NCI-H187 (cell line): ENCODE measurements at regions not wholly inside any gene's neighbourhood (a gene's known extent, or its start where the extent isn't known, plus 50 kb on each side); places are given as distances from the start of the nearest gene placed in this dataset.

Experiments
- DNase-seq, 2 experiments: peaks; one replicate each; lab custom pipeline; 2025; lab: John Stamatoyannopoulos, UW

- no peak for DNase-seq
These were observed 136.1 kb upstream of the LGALSL start for GRCh38 chr2:64317707-64318475.

- no peak for DNase-seq
These were observed 135.6 kb upstream of the LGALSL start for GRCh38 chr2:64318476-64318748.

DNA sequence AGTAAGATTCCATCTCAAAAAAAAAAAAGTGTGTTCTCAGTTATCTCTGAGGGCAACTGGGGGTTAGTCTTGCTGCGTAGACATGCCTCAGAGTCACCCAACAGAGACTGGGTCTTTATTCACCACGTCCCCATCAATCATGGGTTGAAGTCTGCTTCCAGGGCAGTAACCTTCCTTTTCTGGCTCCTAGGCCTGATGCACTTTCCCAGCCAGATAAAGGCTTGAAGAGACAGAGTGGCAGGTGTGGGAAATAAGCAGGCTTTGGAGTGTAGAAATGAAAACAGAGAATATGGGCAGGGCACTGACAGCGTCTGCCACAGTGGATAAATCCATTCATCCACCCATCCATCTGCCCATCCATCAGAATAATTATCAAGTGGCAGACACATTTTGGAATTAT, 134.1 kb upstream of the LGALSL start:
- DNase-seq, result no peak

GRCh38 chr2:64322433-64322832, 131.5 kb upstream of the LGALSL start:
- DNase-seq, result no peak

DNA sequence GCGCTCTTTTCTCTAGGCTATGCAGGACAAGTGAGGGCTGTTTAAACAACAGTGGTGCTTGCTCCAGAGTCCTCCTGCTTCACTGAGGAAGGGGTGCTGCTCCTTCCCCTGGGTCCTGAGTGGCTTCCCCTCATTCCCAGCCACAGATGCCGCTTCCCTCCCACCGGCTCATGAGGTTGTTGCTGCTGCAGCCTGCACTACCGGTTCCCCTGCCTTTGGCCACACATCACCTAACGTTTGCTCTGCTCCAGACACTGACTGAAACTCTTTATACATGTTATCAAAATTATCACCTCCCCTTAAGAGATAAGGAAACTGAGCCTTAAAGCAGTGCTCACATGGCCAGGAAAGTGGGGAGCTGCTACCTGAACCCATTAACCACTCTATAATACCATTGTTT, 130.8 kb upstream of the LGALSL start:
- DNase-seq, result no peak

DNA sequence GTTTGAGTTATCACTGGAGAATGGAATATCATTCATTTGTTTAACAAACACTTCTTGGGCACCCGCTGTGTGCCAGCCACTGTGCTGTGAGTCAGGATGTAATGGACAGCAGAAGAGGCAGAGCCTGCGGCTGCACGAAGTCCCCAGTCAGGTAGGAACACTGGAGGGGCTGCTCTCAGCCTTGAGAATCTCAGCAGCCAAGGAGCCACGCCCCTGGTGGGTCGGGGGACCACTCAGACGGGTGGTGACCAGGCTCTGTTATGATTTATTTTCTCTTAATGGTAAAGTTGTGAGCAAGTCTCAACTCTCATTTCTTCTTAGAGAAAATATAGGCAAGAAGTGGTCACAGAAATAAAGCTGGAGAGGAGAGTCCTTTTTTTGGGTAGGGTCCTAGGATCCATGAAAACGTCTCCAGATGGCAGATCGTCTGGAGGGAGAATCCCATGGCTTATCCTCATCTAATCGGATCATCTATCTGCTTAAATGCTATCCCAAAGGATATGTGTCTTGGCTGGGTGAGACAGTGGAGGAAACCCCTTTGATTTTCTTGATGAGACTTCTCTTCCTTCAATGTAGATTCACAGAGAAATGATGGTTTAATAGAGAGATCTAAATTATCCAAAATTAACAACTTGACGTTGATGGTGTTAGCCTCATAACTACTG, 129.1 kb upstream of the LGALSL start:
- DNase-seq, result no peak

- no peak for DNase-seq
These were observed 128.5 kb upstream of the LGALSL start for GRCh38 chr2:64325477-64325851.

DNA sequence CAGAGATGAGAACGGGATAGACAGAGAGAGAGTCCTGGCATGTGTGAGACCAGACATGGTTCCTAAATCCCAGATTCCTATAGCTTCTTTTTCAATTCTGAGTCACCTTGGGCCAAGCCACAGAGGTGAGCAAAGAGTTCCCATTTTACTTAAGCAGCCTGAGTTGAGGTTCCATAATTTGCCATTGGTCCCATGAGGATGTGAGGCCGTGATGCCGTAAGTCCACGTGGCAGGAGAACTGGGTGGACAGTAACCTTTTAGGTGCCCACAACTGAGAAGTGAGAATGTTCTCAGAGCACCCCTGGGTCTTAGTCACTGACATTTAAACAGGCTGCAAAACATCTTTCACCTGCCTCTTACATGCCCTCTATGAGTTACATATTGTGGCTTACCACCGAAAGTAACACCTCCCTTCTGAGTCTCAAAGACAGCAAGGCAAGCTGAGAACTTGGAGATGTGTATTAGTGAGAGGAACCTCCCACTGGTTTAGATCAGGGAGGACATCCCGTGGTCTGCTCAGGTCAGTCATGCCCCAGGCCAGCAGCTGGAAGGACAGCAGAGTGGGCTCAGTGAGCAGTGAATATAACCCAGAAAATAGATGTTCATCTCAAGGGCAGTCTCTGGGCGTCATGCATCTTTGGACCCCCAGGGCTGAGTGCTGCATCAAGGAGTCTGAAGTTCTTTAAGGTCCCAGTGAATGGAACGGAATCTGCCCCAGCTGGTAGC, 127.9 kb upstream of the LGALSL start:
- no peak for DNase-seq

DNA sequence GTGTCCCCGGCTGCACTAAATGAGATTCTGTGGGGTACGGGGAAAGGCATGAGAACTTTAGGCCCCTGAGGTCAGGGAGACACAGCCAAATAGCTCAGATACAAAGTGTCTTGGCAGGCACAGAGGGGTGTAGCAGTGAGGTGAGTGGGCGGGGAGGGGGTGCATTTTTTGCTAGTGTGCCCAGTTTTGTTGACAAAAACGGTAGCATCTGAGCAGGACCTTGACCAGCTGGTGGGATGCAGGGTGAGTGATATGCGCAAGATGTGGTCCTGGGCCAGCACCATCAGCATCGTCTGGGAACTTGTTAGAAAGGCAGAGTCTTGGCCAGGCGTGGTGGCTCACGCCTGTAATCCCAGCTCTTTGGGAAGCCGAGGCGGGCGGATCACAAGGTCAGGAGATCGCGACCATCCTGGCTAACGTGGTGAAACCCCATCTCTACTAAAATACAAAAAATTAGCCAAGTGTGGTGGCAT, 127.3 kb upstream of the LGALSL start:
- no peak for DNase-seq

- no peak for DNase-seq
These were observed 126.8 kb upstream of the LGALSL start for GRCh38 chr2:64327129-64327509.

DNA sequence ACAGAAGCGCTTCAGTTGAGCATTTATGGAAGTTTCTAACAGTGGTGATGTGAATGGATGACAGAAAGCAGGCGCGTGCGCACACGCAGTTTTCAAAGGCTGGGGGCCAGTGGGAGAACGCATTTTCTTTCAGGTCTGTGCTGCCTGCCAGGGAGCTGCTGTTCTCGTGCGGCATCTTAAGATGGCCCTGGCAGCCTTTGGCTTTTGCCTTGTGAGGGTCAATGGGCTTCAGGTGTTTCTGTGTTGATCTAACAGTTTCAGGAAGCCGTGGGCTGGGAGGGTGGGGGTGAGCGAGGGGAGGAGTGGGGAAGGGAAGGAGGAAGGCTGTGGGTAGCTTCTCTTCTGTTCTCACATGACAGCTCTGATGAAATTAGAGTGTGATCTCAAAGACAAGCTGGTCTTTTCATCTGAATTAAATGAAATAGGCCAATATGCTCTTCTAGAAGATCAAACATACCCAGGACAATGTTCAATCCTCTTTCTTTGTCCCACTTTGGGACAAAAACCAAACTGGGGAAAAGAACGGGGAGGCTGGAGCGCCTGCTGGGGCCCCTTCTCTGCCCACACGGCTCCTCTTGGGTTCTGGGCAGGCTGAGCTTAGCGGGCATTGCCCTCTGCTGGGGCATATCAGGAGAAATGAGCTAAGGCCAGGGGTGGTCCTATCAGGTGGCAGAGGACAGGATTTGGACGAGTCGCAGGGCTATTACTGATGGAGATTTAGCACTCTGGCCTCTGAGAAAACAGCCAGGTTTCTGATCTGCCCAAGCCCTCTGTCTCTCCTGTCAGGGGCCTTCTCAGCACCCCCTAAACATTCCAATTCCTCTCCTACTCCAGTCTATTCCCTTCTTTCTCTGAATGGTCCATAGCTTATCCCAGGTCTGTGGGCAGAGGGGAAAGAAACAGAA, 126.2 kb upstream of the LGALSL start:
- no peak for DNase-seq

DNA sequence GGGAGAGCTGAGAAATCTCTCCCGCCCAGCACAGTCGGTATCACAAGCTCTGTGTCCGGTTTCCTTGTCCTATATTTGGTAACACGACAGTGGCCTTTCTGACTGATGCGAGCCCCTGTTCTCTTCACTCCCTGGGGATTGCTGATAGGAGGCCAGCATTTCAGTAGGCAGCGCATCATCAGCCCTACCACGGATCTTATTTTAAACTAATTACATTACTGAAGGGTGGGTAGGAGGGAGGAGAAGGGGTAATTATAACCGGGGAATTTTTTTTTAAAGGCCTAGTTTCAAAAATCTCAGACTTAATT, 125.6 kb upstream of the LGALSL start:
- DNase-seq, result no peak

DNA sequence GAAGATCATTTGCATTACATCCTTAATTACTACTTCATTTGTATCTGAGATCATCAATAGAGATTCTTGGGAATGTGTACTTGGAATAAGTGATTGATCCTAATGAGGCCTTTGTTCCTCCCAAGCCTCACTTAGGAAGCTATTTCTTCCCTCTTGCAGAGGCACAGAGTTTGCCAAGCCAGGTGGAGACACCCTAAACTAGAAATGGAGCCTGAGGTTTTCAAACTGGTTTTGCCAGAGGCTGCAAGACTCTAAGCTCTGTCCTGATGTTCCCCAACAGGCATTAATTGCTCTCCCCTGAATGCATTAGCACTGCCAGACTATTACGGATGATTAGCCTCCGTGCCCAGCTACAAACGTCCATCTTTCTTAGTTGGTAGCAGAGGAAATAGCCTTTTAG, 125.2 kb upstream of the LGALSL start:
- no peak for DNase-seq

DNA sequence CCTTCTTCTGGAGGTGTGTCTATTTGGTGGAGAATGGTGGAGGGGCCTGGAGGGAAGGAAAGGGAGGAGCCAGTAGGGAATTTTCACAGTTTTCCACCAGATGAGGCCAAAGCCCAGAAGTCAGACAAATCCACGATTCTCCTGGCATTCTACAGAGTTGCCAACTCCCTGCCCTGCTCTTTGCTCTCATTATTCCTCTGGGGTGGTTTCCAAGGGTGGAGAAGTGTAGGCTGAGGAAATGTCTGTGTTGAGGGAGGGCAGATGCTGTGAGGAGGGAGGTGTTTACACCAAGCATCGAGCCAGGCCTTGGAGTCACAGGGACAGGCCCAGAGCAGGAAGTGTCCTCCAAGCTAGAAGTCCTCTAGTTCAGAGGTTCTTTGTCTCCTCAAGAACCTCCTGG, 124.1 kb upstream of the LGALSL start:
- DNase-seq, result no peak

GRCh38 chr2:64330281-64331113, 123.5 kb upstream of the LGALSL start:
- DNase-seq, result peak; percentile 83 to 89

- DNase-seq, result no peak
These were observed 122.8 kb upstream of the LGALSL start for GRCh38 chr2:64331114-64331645.

DNA sequence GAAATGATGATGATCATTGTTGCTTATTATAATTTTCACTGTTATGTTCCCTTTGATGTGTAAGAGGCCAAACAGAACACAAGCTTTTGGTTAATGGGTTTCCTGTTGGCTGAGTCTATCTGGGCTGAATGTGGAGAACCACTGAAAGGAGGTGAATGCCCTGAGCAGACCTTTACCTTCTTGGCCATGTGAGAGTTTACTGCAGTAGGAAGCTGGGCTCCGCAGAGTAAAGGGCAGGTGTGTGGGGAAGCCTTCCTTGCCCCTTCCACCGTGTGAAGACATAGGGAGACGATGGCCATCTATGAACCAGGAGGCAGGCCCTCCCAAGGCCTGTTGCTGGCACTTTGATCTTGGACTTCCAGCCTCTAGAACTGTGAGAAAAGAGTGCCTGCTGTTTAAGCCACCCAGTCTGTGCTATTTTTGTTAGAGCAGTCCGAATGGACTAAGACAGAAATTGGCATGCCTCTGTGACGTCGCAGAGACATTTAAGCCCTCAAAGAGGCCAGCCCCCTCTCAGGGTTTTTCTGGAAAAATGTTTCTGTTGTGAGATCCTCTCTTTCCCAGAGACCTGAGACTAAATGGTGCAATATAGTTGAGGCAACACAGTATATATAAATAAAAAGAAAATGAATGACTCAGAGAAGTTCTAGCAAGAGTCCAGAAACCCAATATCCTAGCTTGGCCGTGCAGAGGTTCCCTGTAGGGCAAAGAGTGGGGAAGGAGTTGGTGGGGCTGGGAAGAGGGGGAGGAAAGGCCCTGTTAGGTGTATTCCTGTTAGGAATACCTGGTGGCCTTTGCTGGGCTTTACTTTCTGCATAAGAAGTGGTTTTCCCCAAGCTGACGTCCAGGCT, 121.9 kb upstream of the LGALSL start:
- DNase-seq, result peak in 1 of 2 experiments; percentile 96

- DNase-seq, result no peak
These were observed 117.8 kb upstream of the LGALSL start for GRCh38 chr2:64336171-64336570.

- no peak for DNase-seq
These were observed 116.6 kb upstream of the LGALSL start for GRCh38 chr2:64337314-64337713.

GRCh38 chr2:64338108-64338507, 115.9 kb upstream of the LGALSL start:
- no peak for DNase-seq
